Activated T-cell treated with anti-CD3 and anti-CD28 coated beads for 1 hour (primary cell): ENCODE measurements at regions not wholly inside any gene's neighbourhood (a gene's known extent, or its start where the extent isn't known, plus 50 kb on each side); places are given as distances from the start of the nearest gene placed in this dataset.
"Not testable (repeated sequence)": the region's sequence is repeated elsewhere in the genome, so short reads cannot be mapped to it uniquely, and the experiment has no call there.

Source experiments
- DNase-seq: peaks from one replicate; pipeline ENCODE4 v3.0.0-alpha.2; 2020; ENCODE audit warnings: low read depth

DNA sequence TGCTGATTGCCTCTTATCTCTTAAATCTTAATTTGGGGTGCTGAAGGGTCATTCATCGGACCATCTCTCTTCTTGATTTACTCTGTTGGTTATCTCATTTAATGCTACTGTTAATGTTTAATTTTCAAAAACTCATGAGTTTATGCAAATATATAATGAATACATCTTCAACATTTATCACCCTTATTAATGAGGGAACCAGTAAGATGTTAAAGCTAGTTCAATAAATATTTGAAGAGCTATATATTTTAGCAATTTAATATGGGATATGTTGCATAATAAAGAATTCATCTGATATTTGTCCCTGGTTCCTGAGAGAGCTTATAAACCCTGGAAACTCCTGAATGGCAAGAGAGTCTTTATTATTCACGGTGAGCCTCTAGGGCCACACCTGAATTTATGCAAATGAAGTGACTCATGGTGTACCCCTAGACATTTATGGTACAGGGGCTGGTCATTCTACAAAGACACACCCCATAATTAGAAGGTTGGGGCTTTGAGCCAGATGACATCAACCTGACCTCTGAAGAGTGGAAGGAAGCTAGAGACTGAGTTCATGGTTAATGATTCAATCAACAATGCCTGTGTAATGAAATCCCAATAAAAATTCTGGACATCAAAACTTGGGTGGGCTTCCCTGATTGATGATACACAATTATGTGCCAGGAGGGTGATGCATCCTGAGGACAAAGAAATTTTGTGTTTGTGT lies 339.5 kb upstream of the ZNF608 start:
- no peak for DNase-seq

DNA sequence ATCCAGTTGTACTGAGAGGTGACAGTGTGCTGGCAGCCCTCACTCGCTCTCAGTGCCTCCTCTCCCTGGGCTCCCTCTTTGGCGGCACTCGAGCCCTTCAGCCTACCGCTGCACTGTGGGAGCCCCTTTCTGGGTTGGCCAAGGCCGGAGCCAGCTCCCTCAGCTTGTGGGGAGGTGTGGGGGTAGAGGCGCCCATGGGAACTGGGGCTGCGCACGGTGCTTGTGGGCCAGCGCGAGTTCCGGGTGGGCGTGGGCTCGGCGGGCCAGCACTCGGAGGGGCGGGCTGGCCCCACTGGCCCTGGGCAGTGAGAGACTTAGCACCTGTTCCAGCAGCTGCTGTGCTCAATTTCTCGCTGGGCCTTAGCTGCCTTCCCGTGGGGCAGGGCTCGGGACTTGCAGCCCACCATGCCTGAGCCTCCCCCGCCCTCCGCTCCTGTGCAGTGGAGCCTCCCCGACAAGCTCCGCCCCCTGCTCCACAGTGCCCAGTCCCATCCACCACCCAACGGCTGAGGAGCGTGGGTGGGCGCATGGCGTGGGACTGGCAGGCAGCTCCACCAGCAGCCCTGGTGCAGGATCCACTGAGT lies 342.2 kb upstream of the ZNF608 start:
- DNase-seq: no peak

DNA sequence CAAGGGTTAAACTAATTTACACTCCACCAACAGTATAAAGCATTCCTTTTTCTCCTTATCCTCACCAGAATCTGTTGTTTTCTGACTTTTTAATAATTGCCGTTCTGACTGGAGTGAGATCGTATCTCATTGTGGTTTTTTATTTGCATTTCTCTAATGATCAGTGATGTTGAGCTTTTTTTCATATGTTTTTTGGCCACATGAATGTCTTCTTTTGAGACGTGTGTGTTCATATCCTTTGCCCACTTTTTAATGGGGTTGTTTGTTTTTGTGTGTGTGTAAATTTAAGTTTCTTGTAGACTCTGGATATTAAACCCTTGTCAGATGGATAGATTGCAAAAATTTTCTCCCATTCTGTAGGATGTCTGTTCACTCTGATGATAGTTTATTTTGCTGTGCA lies 345.7 kb upstream of the ZNF608 start:
- DNase-seq: not testable (repeated sequence)

DNA sequence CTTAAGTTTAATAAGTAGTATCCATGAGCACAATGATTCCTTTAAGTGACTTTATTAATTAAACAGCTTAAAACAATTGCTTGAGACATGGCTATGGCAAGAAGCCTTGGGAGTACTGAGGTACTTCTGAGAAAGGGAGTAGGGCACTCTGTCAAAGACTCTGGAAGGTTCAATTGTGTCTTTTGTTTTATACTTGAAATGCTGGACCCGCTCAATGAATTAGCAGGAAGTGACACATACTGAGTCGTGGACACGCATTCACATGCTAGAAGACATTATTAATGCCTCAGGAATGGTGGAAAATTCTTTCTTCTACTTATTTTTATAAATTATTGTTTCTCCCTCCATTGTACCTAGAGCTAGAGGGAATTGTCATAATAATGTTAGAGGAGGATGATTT lies 347.3 kb upstream of the ZNF608 start:
- DNase-seq: no peak

DNA sequence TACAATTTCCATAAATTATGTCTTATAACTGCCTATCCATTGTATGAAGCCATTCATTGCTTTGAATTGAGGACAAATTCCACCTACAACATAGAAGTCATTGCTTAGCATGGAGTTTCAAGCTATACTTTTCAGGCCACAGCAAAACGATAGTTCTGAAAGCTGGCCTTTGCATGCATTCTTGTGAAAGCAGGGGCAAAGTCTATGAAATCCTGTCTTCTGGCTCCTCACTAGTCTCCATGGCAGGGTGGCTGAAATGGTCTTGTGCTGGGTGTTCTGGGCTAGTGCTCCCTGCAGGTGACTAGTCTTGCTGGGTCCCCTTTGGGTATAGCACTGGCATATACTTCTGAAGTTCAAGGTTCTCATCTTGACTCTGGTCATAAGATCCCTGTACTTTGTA lies 353.9 kb upstream of the ZNF608 start:
- DNase-seq: no peak

DNA sequence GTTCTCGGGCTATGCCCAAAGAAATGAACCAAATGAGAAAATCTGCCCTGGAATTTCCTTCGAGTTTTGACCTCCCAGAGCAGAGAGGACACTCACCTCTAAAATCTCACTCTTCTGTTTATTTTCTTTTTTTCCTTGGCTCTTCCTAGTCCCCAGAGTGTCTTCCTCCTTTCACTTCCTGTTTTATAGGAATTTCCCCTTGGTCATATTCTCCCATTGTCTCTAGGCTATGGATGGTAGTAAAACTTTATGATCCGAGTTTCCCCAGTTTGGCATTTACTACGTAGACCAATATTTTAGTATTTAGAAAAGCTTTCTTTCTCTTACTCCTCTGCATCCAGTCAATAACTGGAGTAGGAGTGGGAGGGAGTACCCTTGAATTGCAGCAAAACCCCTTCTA lies 354.5 kb upstream of the ZNF608 start:
- no peak for DNase-seq

DNA sequence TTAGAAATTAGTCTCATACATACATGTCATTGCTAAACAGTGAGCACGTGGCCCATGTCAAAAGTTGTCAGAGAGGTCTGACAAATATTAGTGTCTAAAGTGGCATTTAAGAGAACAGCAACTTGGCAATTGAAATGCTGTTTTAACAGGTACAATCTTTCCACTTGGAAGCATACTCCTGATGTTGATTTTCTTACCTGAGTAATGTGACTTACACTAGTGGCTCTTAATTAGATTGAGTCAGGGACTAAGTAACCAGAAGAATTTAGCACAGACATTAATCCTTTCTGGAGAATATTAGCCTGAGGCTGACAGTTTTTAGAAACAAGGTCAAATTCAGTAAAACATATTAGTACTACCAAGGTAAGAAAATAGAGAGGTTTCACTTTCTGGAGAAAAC lies 357.0 kb upstream of the ZNF608 start:
- no peak for DNase-seq

DNA sequence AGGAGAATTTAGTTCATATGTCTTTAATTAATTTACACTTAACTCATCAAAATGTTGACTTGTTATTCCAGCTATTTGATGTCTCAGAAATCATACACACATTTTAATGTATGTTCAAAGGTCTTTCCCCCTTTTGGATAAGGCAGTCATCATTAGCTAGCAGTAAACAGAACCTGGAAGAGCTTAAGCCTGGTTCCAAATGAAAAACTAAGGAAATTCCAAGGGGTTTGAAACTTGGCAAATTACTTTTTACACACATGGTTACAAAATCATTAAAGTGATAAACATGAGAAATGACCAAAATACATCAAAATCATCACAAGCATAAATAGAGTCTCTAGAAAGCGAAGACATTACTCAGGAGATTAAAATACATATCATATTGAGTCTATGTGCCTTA lies 359.8 kb upstream of the ZNF608 start:
- DNase-seq: no peak

DNA sequence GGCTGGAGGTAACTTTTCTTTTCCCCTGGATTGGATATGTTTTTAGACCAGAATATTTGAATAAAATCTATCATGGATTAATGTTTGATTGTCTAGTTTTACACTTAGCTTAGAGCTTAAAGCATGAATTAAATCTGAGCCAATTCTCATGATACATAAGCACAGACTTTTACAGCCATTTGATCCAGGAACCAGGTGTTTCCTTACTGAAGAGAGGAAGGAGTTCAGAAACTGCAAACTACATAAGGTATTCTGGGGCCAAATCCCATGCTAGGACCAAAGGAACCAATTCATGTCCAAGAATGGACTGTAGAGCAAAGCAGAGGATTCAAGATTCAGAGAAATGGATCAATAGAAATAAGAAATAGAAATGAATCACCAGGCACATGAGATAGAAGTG lies 360.4 kb upstream of the ZNF608 start:
- DNase-seq: no peak

DNA sequence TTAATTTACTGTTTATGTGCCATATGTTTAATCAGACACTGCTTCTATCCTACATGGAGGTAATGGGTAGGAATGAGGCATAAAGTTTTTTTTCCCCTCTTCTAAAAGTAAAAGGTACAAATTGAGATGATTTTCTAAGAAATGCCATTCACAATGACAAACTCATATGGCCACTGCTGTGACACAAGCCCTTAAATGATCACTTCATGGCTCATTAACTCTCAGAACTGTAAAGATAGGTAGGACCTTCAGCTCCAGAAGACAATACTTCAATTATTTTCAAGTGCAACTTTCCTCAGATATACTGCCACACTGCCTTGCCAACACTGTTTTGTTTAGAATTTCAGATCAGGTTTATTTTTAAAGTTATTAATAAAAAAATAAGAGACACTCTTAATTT lies 362.9 kb upstream of the ZNF608 start:
- no peak for DNase-seq

DNA sequence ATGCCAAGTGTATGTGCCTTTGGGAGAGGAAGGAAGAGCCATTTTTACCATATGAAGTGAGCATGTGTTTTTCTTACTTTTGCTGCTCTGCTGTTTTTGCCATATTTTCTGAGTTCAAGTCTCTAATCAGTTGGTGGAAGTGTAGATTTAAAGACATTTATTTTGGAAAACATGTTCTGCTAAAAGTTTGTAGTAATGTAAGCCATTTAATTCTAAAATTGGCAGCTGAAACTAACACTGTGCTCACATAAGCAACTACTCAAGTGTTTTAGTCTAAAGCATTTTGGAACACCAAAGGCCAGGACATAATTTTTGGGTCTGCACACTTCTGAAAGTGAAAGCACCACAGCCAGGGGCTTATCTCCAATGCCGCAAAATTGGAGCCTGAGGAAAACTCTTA lies 363.4 kb upstream of the ZNF608 start:
- DNase-seq: no peak

DNA sequence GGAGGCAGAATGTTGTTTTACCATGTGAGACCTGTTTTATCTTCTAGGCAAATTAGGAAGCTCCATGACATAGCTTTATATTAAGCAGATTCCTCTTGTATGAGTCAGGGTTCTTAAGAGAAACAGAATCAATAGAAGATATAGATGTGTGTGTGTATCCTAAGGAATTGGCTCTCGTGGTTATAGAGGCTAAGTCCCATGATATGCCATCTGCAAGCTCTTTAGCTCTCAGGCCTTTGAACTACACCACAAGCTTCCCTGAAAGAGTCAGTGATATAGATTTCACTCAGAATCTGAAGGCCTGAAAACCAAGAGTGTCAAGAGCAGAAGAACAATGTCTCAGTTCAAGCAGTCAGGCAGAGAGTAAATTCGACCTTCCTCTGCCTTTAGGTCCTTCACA lies 365.8 kb upstream of the ZNF608 start:
- DNase-seq: no peak

DNA sequence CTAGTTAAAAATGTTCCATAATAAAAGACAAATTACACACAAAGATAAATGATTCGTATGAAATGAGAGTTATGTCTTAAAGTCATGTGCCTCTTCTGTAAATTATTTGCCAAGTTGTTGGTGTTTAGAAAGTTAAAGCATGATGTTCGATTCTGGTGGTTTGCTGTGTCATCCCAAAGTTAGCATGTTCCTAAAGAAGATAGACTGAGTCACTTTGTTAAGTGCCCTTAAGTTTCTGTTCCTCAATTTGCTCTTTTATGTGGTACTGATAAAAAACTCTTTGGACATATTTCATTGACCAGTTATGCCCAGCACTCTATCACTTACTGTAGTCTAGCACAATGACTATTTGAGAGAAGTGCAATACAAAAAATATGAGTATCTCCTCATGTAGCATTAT lies 366.9 kb upstream of the ZNF608 start:
- DNase-seq: no peak

DNA sequence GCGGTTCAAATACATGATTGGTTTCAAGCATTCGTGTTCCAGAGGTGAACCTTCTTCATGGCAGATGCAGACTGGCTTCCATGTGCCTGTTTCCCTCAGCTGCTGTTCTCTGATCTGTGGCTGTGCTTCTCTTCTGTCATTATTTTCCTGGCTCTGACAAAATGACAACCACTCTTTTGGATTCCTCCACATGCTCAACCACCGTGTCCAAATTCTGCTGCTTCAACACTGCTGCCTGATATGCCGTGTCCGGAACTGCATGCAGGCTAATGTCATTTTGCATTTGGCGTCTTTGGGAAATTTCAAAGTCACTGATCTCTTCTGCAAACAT lies 368.7 kb upstream of the ZNF608 start:
- no peak for DNase-seq

DNA sequence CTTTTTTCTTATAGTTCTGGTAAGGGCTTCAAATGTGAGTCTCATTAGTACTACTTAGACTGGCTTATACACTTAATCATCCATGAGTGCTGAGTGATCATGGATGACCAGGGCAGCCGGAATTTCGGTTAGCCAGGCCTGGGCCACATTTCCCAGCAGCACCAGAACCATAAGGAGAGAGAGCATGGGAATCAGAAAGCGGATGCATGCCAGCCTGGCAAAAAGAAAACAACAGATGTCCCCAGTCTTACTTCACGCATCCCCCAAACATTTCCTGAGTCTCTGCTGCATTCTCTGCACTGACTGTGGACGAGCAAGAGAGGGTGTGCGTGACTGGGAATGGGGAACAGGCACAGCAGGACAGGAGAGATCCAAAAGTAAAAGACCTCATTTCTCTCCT lies 371.1 kb upstream of the ZNF608 start:
- DNase-seq: no peak

DNA sequence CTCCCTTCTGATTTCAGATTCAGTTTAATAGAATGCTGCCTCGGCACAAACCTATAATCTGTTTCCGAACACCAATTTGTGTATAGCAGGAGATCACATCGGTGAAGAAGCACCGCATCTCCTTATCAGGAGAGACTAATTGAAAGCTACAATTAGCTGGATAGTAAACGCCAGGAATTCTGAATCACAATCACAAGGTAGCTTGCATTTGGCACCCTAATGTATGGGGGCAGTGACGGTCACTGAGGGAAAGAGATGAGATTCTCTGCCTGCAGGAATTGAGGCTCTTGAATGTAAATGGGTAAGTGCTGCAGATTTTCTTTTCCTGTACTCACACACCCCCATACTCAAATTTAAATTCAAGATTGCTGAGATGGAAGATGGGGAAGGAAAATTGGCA lies 373.6 kb upstream of the ZNF608 start:
- DNase-seq: no peak

DNA sequence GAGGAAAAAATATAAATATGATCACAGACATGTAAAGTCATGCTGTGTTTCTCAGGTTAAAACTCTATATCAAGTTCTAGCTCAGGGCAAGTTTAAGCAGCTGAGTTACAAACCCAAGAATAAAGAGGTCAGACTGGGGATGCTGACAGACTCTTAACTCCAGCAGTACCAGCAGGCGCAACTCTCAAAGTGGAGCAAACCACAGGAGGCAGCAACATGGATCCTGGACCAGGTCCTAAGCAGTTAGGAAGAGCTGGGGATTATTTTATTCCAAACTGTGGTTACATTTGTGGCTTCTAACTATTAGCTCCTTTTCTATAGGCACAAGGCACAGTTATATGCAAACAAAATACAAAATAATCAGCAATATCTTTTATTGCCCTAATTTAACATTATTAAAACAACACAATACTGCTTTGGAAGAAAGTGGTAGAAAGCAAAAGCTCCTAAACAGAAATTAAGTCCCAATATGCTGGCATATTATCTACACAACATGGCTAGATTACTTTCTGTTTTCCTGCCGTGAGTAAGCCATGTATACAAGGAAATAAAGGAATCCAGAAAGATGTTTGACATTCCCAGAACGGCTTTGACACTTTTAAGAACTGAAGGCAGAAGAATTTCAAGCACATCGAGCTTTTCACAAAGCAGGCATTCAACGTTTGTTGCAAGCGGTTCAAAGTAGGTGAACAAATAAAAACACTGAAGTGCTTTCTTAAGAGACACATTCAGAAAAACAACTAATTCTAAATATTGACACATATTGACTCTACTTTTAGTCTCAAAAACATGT lies 378.8 kb upstream of the ZNF608 start:
- no peak for DNase-seq

DNA sequence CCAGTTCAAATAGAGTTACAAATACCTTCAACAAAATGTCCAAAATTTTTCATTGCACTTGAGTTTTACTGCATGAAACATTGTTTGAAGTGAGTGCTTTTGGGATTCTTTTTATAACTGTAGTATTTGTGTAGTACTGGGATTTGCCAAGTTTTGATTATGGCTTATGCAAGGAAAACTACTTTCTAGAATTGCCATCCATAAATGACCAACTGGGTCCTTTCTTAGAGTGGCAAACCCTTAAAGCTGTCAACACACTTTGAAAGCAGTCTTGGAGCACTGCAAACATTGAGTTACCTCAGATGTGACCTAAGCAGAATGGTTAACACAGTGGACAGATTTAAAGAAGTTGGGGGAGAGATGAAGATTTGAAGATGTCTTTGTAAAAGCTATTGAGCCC lies 379.6 kb upstream of the ZNF608 start:
- DNase-seq: no peak

DNA sequence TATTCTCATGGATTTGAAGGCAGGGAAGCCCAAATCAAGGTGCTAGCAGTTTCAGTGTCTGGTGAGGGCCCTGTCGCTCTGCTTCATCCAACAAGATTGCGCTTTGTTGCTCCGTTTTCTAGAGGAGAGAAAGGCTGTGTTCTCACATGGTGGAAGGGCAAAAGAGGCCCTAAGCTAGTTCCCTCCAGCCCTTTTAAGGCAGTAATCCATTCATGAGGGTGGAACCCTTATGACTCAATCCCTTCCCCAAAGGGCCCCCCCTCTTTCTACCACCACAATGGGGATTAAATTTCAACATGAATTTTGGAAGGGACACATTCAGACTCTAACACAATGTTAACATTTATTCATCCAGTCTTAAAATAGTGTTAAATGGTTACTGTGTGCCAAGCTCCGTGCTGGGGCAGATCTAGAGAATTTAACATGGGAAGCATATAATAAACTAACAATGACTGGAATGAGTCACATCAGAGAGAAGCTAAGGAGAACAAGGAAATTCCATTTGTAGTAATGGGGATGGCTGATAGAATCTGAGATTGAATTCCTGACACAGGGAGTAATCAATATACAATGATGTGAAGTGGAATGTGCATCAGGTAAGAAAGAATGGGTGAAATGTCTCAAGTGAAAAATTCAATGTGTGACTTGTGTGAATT lies 382.8 kb upstream of the ZNF608 start:
- DNase-seq: no peak

DNA sequence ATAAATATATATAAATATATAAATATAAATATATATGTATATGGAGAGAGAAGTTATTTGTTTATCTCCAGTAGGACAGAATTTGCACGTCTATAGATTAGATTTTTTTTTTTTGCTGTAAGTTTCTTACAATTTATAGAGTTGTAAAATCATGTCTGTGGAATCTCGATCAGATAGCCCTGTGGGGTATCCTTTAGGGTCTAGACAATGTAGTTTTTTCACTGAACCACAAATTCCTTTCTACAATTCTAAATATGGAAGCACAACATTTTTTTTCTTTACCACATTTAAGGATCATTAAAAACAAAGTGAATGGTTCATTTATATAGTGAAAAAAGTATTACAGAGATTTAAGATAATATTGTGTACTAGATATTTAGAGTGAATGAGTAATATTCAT lies 384.2 kb upstream of the ZNF608 start:
- no peak for DNase-seq

DNA sequence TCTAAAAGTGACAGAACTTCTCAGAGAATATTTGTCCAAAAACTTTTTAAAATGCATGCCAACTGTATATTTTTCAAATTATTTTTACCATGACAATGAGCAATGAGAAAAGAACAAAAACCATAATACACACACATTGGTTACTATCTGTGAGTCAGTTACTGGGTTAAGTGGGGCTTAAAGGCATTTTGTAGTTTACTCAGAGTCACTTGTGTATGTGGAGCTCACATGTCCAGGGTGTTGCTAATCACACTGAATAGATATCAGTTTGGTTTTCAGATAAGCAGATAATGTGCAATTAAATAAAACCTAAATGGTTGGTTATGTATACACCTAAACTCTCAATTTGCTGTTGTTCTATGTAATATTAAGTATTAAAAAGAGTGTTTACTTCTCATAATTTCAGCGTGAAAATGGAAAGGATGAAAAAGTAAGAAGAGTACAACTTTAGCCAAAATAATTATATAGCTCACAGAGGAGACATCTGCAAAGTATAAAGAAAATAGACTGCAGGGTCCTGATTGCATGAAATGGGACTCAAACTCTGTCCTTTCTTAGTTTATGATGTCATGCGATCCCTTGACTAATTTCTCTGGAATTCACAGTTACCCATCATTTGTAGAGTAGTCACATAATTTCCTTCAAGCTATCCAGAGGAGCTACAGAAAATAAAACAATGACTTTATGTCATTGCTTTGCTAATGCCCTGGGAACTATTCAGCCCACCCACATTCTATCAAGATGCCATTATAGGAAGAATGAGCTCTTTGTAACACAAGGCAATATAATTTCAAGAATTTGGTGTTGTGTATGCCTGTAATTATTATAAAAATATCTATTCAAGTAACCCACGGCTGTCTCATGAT lies 388.0 kb upstream of the ZNF608 start:
- DNase-seq: no peak

DNA sequence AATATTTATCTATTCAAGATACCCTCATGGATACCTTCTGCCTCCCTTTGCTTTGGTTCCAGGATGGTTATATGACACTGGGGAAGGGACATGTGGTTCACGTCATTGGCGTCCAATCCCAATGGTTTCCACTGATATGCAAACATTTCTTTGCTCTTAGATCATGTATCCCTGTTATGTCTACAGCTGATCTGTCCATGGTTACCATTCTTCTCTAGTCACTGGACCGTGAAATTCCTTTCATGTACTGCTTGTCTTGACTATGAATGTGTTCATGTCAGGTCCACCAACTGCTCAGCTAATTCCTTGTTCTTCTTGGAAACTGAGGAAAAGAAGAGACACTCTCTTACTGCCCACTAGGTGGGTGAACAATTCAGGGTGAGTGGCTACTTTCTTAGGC lies 391.1 kb upstream of the ZNF608 start:
- DNase-seq: no peak
